GM12801 (cell line): ENCODE measurements at regions not wholly inside any gene's neighbourhood (a gene's known extent, or its start where the extent isn't known, plus 50 kb on each side); places are given as distances from the start of the nearest gene placed in this dataset.

ENCODE experiments used
- TF ChIP-seq, protein P1 (sequence below): IDR thresholded peaks from one replicate; pipeline ENCODE4 v1.5.1; 2011; ENCODE audit warnings: control low read depth; ENCODE audit not compliant: insufficient read length; ENCODE audit errors: extremely low read depth

DNA sequence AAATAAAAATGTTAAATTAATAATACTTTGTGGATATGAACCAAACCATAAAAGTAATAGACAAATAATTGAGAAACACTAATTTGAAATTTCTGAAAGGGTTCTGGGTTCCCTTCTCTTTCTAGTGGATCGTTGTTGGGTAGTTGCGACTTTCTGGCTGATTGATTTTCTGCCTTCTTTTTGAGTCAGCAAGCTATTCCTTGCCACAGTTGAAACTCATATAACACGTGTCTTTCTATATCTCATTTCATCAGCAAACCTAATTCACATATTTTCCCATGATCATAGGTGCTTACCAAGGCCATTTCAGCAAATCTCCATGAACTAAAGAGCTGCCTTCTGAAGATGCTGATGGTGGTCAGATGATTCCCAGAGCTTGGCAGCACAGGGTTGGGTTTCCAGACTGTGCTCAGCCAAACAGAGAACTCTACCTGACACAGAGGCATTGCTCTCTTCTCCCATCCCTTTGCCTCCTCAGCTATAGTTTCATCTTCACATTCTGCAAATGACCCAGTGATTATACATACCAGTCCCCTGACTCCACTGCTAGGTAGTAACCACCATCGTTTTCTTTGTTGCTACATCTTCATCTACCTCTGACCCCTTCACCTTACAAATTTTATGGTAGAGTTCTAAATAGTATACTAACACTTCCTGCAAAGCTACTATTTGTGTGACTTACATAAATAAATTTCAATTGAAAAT is 383.9 kb upstream of the DPH6 start:
- TF ChIP-seq, protein P1, sequence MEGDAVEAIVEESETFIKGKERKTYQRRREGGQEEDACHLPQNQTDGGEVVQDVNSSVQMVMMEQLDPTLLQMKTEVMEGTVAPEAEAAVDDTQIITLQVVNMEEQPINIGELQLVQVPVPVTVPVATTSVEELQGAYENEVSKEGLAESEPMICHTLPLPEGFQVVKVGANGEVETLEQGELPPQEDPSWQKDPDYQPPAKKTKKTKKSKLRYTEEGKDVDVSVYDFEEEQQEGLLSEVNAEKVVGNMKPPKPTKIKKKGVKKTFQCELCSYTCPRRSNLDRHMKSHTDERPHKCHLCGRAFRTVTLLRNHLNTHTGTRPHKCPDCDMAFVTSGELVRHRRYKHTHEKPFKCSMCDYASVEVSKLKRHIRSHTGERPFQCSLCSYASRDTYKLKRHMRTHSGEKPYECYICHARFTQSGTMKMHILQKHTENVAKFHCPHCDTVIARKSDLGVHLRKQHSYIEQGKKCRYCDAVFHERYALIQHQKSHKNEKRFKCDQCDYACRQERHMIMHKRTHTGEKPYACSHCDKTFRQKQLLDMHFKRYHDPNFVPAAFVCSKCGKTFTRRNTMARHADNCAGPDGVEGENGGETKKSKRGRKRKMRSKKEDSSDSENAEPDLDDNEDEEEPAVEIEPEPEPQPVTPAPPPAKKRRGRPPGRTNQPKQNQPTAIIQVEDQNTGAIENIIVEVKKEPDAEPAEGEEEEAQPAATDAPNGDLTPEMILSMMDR: no peak

DNA sequence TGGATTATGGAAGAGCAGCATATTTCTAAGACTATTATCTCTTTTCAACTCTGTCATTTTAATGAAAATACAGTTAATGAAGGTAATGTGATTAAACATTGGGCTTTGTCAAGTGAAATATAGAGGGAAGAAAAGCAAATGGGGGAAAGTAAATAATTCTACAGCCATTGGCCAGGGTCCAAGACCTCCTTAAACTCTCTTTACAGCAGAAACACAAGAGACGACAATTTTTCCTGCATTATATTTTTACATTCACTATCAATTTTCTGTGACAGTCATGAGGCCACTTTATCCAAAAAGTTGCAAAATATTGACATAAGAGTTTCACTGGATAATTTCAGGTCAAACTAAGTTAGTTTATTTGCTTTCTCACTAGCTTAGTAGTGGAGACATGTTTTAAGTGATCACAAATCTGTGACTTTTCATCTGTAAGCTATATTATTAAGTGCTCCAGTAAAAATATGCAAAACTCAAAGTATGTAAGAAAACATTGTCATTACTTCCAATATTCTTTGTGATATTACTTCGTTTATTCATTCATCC is 385.9 kb upstream of the DPH6 start:
- TF ChIP-seq, protein P1: no peak

DNA sequence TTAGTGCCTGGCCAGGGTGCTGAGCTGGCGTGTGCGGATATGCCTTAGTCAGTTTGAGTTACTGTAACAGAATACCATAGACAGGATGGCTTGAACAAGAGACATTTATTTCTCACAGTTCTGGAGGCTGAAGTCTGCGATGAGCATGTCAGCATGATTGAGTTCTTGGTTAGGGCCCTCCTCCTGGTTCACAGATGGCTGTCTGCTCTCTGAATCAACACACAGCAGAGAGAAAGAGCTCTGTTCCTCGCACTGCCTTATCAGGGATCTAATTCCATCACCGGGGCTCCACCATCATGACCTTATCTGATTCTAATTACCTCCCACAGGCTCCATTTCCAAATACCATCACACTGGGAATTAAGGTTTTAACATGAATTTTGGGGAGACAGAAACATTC is 386.6 kb upstream of the DPH6 start:
- TF ChIP-seq, protein P1: no peak

DNA sequence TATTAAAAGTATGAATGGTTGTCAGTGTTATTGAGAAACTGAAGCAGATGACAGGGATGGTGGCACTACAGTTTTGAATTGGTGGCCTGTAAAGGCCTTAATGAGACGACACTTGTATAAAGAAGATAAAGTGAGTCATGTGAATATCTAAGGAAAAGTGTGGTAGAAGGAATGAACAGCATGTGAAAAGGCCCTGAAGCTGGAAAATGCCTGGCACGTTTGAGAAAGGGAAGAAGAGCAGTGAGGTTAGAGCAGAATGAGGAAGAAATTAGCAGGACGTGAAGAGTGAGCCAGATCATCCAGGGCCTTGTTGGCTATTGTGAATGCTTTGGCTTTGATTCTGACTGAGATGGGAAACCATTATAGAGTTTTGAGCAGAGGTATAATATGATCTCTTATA is 387.6 kb upstream of the DPH6 start:
- TF ChIP-seq, protein P1: no peak

DNA sequence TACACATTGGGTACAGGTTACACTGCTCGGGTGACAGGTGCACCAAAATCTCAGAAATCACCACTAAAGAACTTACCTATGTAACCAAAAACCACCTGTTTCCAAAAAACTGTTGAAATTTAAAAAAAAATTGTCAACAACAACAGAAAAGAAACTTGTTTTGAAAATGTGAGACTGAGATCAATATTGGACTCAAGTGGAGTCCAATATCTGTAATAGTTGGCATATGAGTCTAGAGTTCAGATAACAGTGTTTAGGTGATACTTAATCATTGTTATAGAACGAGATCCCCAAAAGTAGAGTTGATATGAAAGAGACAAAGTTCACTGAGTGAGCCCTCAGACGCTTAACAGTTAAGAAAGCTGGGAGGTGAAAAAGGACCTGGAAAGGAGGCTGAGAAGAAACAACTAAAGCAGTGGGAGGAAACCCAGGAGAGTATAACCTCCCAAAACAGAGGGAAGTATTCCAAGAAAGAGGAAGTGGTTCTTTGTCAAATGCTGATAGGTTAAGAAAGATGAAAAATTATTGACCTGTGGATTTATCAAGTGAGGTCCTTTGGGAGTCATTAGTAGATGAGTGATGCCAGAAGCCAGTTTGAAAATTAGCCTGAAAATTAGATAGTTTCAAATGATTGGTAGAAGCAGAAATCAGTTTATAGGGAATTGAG is 388.6 kb upstream of the DPH6 start:
- TF ChIP-seq, protein P1: no peak

DNA sequence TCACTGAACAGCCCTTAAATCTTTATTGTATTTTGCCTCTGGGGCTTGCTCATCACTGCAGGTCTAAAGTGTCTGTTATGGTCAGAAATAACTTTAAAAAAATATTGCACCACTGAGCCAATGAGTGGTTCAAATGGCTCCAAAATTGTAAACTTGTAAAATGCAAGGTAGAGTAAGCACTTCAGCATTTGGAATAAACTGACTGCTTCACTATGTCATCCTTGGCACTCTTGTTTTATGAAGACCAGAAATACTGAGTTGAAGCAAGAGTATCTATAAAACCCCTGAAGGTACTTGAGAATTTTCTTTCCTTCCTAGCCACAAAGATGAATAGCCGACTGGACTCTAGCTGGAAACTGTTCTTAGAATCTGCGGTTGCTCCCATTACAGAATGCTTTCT is 390.3 kb upstream of the DPH6 start:
- TF ChIP-seq, protein P1: no peak

DNA sequence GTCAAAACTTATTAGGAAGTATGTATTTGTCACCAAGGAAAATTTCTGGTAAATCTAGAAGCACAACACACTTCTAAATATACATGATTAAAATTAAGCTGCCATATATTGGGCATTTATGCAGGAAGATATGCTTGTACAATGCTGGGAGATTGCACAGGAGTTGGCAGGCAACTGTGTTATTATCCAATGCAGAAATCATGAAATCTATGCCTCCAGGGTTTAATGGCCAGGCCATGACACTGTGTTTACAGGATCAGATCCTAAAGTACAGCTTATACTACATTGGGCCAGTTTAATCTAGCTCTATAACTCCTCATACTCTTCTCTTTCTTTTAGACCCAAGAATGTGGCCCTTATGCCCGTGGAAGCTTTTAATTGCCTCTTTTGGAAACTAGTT is 391.4 kb upstream of the DPH6 start:
- TF ChIP-seq, protein P1: no peak
